NCI-H2081 treated with DMSO at 0.1 percent for 48 hours (cell line): ENCODE measurements at regions not wholly inside any gene's neighbourhood (a gene's known extent, or its start where the extent isn't known, plus 50 kb on each side); places are given as distances from the start of the nearest gene placed in this dataset.
"Not testable (repeated sequence)": the region's sequence is repeated elsewhere in the genome, so short reads cannot be mapped to it uniquely, and the experiment has no call there.

ENCODE experiments used
- DNase-seq: peaks from one replicate; lab custom pipeline; 2025; lab: John Stamatoyannopoulos, UW

- DNase-seq = no peak
Observed at GRCh38 chr2:235219048-235219447, 267.2 kb downstream of the SH3BP4 start.

- no peak for DNase-seq
Observed at GRCh38 chr2:235220331-235220730, 268.5 kb downstream of the SH3BP4 start.

GRCh38 chr2:235223011-235223410, 270.8 kb upstream of the AGAP1 start:
- no peak for DNase-seq

GRCh38 chr2:235224410-235224809, 269.4 kb upstream of the AGAP1 start:
- DNase-seq = no peak

- DNase-seq = no peak
Observed at GRCh38 chr2:235225261-235225660, 268.6 kb upstream of the AGAP1 start.

- DNase-seq = no peak
Observed at GRCh38 chr2:235227590-235227989, 266.3 kb upstream of the AGAP1 start.

- not testable (repeated sequence) for DNase-seq
Observed at GRCh38 chr2:235228422-235228821, 265.4 kb upstream of the AGAP1 start.

GRCh38 chr2:235229236-235229635, 264.6 kb upstream of the AGAP1 start:
- no peak for DNase-seq

GRCh38 chr2:235230821-235231601, 262.8 kb upstream of the AGAP1 start:
- DNase-seq = peak; percentile 17

- no peak for DNase-seq
Observed at GRCh38 chr2:235232449-235233433, 261.1 kb upstream of the AGAP1 start.

- DNase-seq = no peak
Observed at GRCh38 chr2:235234736-235235135, 259.1 kb upstream of the AGAP1 start.

- DNase-seq = no peak
Observed at GRCh38 chr2:235235977-235236767, 257.7 kb upstream of the AGAP1 start.

- DNase-seq = no peak
Observed at GRCh38 chr2:235238537-235238936, 255.3 kb upstream of the AGAP1 start.

GRCh38 chr2:235240574-235240973, 253.3 kb upstream of the AGAP1 start:
- DNase-seq = no peak

GRCh38 chr2:235244255-235245220, 249.3 kb upstream of the AGAP1 start:
- no peak for DNase-seq

- no peak for DNase-seq
Observed at GRCh38 chr2:235247001-235247400, 246.8 kb upstream of the AGAP1 start.

- no peak for DNase-seq
Observed at GRCh38 chr2:235255693-235256092, 238.2 kb upstream of the AGAP1 start.

- no peak for DNase-seq
Observed at GRCh38 chr2:235257590-235257989, 236.3 kb upstream of the AGAP1 start.

GRCh38 chr2:235262750-235263149, 231.1 kb upstream of the AGAP1 start:
- no peak for DNase-seq

GRCh38 chr2:235263205-235264120, 230.4 kb upstream of the AGAP1 start:
- no peak for DNase-seq
